Daoy (cell line): ENCODE measurements at regions not wholly inside any gene's neighbourhood (a gene's known extent, or its start where the extent isn't known, plus 50 kb on each side); places are given as distances from the start of the nearest gene placed in this dataset.

ENCODE experiments used
- DNase-seq: peaks from one replicate; pipeline ENCODE4 v3.0.0-alpha.2; 2015; ENCODE audit warnings: low read depth

- peak; percentile 32 for DNase-seq
These were observed 96.8 kb upstream of the AGR3 start for GRCh38 chr7:16978358-16979244.

GRCh38 chr7:16980539-16980938 is 98.8 kb upstream of the AGR3 start:
- no peak for DNase-seq

GRCh38 chr7:16982640-16983350 is 101.0 kb upstream of the AGR3 start:
- peak; percentile 53 for DNase-seq

- DNase-seq = no peak
These were observed 102.6 kb upstream of the AGR3 start for GRCh38 chr7:16984375-16984774.

- DNase-seq = no peak
These were observed 103.8 kb upstream of the AGR3 start for GRCh38 chr7:16985621-16986020.

- DNase-seq = no peak
These were observed 105.0 kb upstream of the AGR3 start for GRCh38 chr7:16986755-16987154.

GRCh38 chr7:16989811-16990413 is 108.1 kb upstream of the AGR3 start:
- peak; percentile 79 for DNase-seq

- no peak for DNase-seq
These were observed 109.8 kb upstream of the AGR3 start for GRCh38 chr7:16991551-16991950.

GRCh38 chr7:16993543-16993942 is 111.8 kb upstream of the AGR3 start:
- no peak for DNase-seq

- no peak for DNase-seq
These were observed 116.8 kb upstream of the AGR3 start for GRCh38 chr7:16998481-16999051.

GRCh38 chr7:16999541-17000267 is 117.9 kb upstream of the AGR3 start:
- DNase-seq = no peak

GRCh38 chr7:17005271-17005670 is 123.5 kb upstream of the AGR3 start:
- DNase-seq = no peak

GRCh38 chr7:17007841-17008240 is 126.1 kb upstream of the AGR3 start:
- DNase-seq = peak; percentile 55

- no peak for DNase-seq
These were observed 127.4 kb upstream of the AGR3 start for GRCh38 chr7:17009007-17009719.

- no peak for DNase-seq
These were observed 128.2 kb upstream of the AGR3 start for GRCh38 chr7:17009933-17010332.

GRCh38 chr7:17010637-17011300 is 129.0 kb upstream of the AGR3 start:
- no peak for DNase-seq

- DNase-seq = no peak
These were observed 131.4 kb upstream of the AGR3 start for GRCh38 chr7:17013204-17013603.

GRCh38 chr7:17014686-17015085 is 132.9 kb upstream of the AGR3 start:
- DNase-seq = no peak

GRCh38 chr7:17015598-17016031 is 133.8 kb upstream of the AGR3 start:
- DNase-seq = no peak

- DNase-seq = no peak
These were observed 134.7 kb upstream of the AGR3 start for GRCh38 chr7:17016402-17017010.
